ENCODE measurements at regions not wholly inside any gene's neighbourhood (a gene's known extent, or its start where the extent isn't known, plus 50 kb on each side); places are given as distances from the start of the nearest gene placed in this dataset.

DNA sequence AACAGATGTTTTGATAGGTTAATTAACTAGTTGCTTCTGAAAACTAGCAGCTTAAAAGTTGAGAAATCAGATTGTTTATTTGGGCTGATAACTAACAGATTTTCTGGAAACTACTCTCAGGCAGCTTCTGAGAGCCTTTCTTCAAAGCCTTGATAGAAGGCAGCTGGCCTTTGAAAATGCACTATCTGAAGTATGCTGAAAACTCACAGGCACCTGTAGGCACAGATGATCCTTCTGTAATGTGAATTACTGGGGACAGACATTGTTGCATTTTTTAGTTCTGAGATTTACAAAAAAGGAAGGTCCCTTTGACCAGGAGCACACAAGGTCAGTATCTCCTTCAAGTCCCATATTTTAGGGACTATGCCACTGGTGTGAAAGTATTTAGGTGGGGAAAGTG is 460.8 kb upstream of the CNTN5 start:
- no peaks in the 10 kb centered on the region for H3K4me1 ChIP-seq (ENCODE audit: control insufficient read depth in 2 of 2, insufficient read depth in 2 of 2, low read length in 2 of 2)
- no peak overlapping the region for H3K27ac ChIP-seq (ENCODE audit: low read length in 2 of 2)
- H3K9me3 ChIP-seq (ENCODE audit: control extremely low read depth in 1 of 3, control insufficient read depth in 2 of 3, insufficient read depth in 1 of 3, low read length in 2 of 3): no peaks in the 10 kb centered on the region
- no peak for DNase-seq
- Mint-ChIP-seq H3K4me1 (no peaks in the 10 kb centered on the region), H3K27me3 (no peaks in the 10 kb centered on the region), H3K9me3 (ENCODE audit: insufficient read depth) (peaks cover 2% of the 10 kb centered on the region), H3K4me3 (no peak overlapping the region), H3K27ac (no peak overlapping the region)
- ChIA-PET CTCF (no interaction called here), POLR2A (no interaction called here)
- no peak overlapping the region for H3K4me3 ChIP-seq (ENCODE audit: control extremely low read depth in 1 of 5, extremely low read depth in 1 of 5, insufficient read depth in 1 of 5, low read depth in 2 of 5, low read length in 4 of 5)
- no peak overlapping the region for H3K9ac ChIP-seq (ENCODE audit: low read length)
- H2AFZ ChIP-seq (ENCODE audit: insufficient read depth, low read depth, low read length, poor library complexity, severe bottlenecking): no peak overlapping the region
- intact Hi-C loops (cut with micrococcal nuclease): no loop called here
- H3K4me2 ChIP-seq (replicated peaks; ENCODE audit: low read depth, low read length, poor library complexity, severe bottlenecking): no peak overlapping the region
- H4K20me1 ChIP-seq (ENCODE audit: control insufficient read depth, insufficient read depth, low read length, poor library complexity, severe bottlenecking): no peaks in the 10 kb centered on the region
- no peak for TF ChIP-seq EZH2 (IDR thresholded peaks at IDR 0.05; ENCODE audit: borderline replicate concordance, insufficient read depth, low read depth, low read length, poor library complexity, severe bottlenecking)
- TF ChIP-seq, protein P1, sequence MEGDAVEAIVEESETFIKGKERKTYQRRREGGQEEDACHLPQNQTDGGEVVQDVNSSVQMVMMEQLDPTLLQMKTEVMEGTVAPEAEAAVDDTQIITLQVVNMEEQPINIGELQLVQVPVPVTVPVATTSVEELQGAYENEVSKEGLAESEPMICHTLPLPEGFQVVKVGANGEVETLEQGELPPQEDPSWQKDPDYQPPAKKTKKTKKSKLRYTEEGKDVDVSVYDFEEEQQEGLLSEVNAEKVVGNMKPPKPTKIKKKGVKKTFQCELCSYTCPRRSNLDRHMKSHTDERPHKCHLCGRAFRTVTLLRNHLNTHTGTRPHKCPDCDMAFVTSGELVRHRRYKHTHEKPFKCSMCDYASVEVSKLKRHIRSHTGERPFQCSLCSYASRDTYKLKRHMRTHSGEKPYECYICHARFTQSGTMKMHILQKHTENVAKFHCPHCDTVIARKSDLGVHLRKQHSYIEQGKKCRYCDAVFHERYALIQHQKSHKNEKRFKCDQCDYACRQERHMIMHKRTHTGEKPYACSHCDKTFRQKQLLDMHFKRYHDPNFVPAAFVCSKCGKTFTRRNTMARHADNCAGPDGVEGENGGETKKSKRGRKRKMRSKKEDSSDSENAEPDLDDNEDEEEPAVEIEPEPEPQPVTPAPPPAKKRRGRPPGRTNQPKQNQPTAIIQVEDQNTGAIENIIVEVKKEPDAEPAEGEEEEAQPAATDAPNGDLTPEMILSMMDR (IDR thresholded peaks at IDR 0.05): no peak
- no peaks in the 10 kb centered on the region for H3K27me3 ChIP-seq (replicated peaks in 1 of 4; ENCODE audit: control extremely low read depth in 1 of 4, control insufficient read depth in 3 of 4, insufficient read depth in 4 of 4, low read length in 3 of 4)
- H3K79me2 ChIP-seq (ENCODE audit: control insufficient read depth, insufficient read depth, low read length): no peaks in the 10 kb centered on the region
- ATAC-seq (ENCODE audit: low read depth): no peak
- H3K36me3 ChIP-seq (replicated peaks in 1 of 2; ENCODE audit: control extremely low read depth in 1 of 2, control insufficient read depth in 1 of 2, extremely low read depth in 1 of 2, insufficient read depth in 2 of 2, low read length in 1 of 2): no peaks in the 10 kb centered on the region

DNA sequence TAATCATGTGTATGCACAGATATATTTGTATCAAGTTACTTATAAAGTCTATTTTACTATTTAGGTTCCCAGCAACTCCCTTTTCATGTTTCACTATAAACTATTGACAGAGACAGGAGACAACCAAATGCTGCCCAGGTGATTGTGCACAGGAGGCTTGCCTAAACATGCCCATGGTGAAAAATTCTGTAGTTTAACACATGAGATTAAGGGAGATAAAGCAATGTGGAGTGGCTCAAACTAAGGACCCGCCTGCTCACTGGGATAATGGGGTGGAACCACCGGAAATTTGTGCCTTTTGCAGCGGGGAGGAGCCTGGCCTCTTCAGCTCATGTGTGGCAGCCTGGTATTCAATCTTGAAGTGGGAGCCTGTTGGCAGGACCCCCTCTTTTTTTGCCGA is 459.5 kb upstream of the CNTN5 start:
- ChIA-PET POLR2A (no interaction called here), CTCF (no interaction called here)
- Histone ChIP-seq H4K20me1 (ENCODE audit: control insufficient read depth, insufficient read depth, low read length, poor library complexity, severe bottlenecking) (no peaks in the 10 kb centered on the region), H3K4me2 (replicated peaks; ENCODE audit: low read depth, low read length, poor library complexity, severe bottlenecking) (no peak overlapping the region), H3K36me3 (replicated peaks in 1 of 2; ENCODE audit: control extremely low read depth in 1 of 2, control insufficient read depth in 1 of 2, extremely low read depth in 1 of 2, insufficient read depth in 2 of 2, low read length in 1 of 2) (no peaks in the 10 kb centered on the region), H3K4me1 (ENCODE audit: control insufficient read depth in 2 of 2, insufficient read depth in 2 of 2, low read length in 2 of 2) (no peaks in the 10 kb centered on the region), H3K9me3 (ENCODE audit: control extremely low read depth in 1 of 3, control insufficient read depth in 2 of 3, insufficient read depth in 1 of 3, low read length in 2 of 3) (no peaks in the 10 kb centered on the region), H3K27ac (ENCODE audit: low read length in 2 of 2) (no peak overlapping the region), H3K4me3 (ENCODE audit: control extremely low read depth in 1 of 5, extremely low read depth in 1 of 5, insufficient read depth in 1 of 5, low read depth in 2 of 5, low read length in 4 of 5) (no peak overlapping the region), H3K79me2 (ENCODE audit: control insufficient read depth, insufficient read depth, low read length) (no peaks in the 10 kb centered on the region), H3K27me3 (replicated peaks in 1 of 4; ENCODE audit: control extremely low read depth in 1 of 4, control insufficient read depth in 3 of 4, insufficient read depth in 4 of 4, low read length in 3 of 4) (no peaks in the 10 kb centered on the region), H2AFZ (ENCODE audit: insufficient read depth, low read depth, low read length, poor library complexity, severe bottlenecking) (no peak overlapping the region), H3K9ac (ENCODE audit: low read length) (no peak overlapping the region)
- no peak overlapping the region for H3K27ac Mint-ChIP-seq
- TF ChIP-seq EZH2 (IDR thresholded peaks at IDR 0.05; ENCODE audit: borderline replicate concordance, insufficient read depth, low read depth, low read length, poor library complexity, severe bottlenecking): no peak
- TF ChIP-seq, protein P1 (IDR thresholded peaks at IDR 0.05): no peak
- no peaks in the 10 kb centered on the region for H3K4me1 Mint-ChIP-seq
- WGBS (ENCODE audit: insufficient coverage): 85% methylated on average over 3 of the region's 4 CpGs
- no peak overlapping the region for H3K4me3 Mint-ChIP-seq
- H3K27me3 Mint-ChIP-seq: no peaks in the 10 kb centered on the region
- DNase-seq (no peak), ATAC-seq (ENCODE audit: low read depth) (no peak)
- intact Hi-C loops (cut with micrococcal nuclease): no loop called here
- H3K9me3 Mint-ChIP-seq (ENCODE audit: insufficient read depth): no peaks in the 10 kb centered on the region
